Upper lobe of left lung (tissue), 4 donors: ENCODE measurements at regions not wholly inside any gene's neighbourhood (a gene's known extent, or its start where the extent isn't known, plus 50 kb on each side); places are given as distances from the start of the nearest gene placed in this dataset.

Source experiments
- POLR2A ChIP-seq, 4 donors: fragments of 450-650 bp; IDR thresholded peaks; one replicate each; pipeline ENCODE4 v1.5.1; 2016 to 2017; ENCODE audit warnings: antibody characterized with exemption in 4 of 4, mild to moderate bottlenecking in 2 of 4
- POLR2AphosphoS5 ChIP-seq, 2 donors: sonication (generic); formaldehyde crosslinking; IDR thresholded peaks; one replicate each; pipeline ENCODE4 v1.5.1; 2017; ENCODE audit warnings: antibody characterized with exemption in 2 of 2
- TF ChIP-seq, protein P1 (sequence below), 6 experiments: fragments of 450-650 bp in 4 of 6; fragments of 200-600 bp in 2 of 6; sonication (generic) in 2 of 6; IDR thresholded peaks; one replicate each; pipeline ENCODE4 v1.5.1; 2016 to 2019; ENCODE audit warnings: antibody characterized with exemption in 6 of 6

DNA sequence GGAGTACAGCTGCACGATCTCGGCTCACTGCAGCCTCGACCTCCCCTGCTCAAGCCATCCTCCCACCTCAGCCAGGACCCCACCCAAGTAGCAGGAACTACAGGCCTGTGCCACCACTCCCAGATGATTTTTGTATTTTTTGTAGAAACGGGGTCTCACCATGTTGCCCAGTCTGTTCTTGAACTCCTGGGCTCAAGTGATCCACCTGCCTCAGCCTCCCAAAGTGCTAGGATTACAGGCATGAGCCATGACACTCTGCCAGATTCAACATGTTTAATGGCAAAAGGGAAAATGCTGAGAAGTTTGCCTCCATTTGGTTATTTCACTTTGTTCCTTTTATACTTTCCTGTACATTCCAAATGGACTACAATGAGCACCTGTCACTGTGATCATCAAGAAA is 65.8 kb downstream of the ZIC5 start:
- TF ChIP-seq, protein P1, sequence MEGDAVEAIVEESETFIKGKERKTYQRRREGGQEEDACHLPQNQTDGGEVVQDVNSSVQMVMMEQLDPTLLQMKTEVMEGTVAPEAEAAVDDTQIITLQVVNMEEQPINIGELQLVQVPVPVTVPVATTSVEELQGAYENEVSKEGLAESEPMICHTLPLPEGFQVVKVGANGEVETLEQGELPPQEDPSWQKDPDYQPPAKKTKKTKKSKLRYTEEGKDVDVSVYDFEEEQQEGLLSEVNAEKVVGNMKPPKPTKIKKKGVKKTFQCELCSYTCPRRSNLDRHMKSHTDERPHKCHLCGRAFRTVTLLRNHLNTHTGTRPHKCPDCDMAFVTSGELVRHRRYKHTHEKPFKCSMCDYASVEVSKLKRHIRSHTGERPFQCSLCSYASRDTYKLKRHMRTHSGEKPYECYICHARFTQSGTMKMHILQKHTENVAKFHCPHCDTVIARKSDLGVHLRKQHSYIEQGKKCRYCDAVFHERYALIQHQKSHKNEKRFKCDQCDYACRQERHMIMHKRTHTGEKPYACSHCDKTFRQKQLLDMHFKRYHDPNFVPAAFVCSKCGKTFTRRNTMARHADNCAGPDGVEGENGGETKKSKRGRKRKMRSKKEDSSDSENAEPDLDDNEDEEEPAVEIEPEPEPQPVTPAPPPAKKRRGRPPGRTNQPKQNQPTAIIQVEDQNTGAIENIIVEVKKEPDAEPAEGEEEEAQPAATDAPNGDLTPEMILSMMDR (IDR thresholded peaks at IDR 0.05): no peak
- TF ChIP-seq POLR2A (IDR thresholded peaks at IDR 0.05) (no peak), POLR2AphosphoS5 (IDR thresholded peaks at IDR 0.05) (no peak)
